ENCODE measurements at regions not wholly inside any gene's neighbourhood (a gene's known extent, or its start where the extent isn't known, plus 50 kb on each side); places are given as distances from the start of the nearest gene placed in this dataset.
"Not testable (repeated sequence)": the region's sequence is repeated elsewhere in the genome, so short reads cannot be mapped to it uniquely, and the experiment has no call there.

DNA sequence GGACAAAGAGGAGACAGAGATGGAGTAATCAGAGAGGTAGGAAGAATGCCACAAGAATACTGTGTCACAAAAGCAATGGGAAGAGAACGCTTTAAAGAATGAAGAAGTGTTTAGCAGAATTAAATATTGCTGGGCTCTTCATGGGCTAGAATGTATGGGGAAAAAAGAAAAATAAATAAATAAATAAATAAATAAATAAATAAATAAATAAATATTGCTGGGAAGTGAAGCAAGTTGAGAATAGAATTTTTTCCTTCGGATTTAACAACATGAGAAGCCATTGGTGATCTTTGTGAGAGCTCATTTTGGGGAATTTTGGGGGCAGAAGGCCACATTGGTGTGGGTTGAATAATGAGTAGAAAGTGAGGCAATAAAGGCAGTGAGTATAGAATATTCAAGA is 59.7 kb upstream of the FRMPD3 start (continued):
- TF ChIP-seq, protein P1, sequence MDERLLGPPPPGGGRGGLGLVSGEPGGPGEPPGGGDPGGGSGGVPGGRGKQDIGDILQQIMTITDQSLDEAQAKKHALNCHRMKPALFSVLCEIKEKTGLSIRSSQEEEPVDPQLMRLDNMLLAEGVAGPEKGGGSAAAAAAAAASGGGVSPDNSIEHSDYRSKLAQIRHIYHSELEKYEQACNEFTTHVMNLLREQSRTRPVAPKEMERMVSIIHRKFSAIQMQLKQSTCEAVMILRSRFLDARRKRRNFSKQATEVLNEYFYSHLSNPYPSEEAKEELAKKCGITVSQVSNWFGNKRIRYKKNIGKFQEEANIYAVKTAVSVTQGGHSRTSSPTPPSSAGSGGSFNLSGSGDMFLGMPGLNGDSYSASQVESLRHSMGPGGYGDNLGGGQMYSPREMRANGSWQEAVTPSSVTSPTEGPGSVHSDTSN (CRISPR knock-in tag; IDR thresholded peaks at IDR 0.05; ENCODE audit: low read depth), result no peak
- TF ChIP-seq, protein P1 (tag; conservative IDR thresholded peaks at IDR 0.05; ENCODE audit: low read depth), result no peak
- TF ChIP-seq ELF1 (tag; IDR thresholded peaks at IDR 0.05) (no peak), RBBP5 (IDR thresholded peaks at IDR 0.05; ENCODE audit: borderline replicate concordance, insufficient read depth, low read length, poor library complexity, severe bottlenecking) (no peak), NCOR1 (IDR thresholded peaks at IDR 0.05) (no peak), ZNF134 (CRISPR knock-in tag; conservative IDR thresholded peaks at IDR 0.05) (no peak)
- TF ChIP-seq, protein P2, sequence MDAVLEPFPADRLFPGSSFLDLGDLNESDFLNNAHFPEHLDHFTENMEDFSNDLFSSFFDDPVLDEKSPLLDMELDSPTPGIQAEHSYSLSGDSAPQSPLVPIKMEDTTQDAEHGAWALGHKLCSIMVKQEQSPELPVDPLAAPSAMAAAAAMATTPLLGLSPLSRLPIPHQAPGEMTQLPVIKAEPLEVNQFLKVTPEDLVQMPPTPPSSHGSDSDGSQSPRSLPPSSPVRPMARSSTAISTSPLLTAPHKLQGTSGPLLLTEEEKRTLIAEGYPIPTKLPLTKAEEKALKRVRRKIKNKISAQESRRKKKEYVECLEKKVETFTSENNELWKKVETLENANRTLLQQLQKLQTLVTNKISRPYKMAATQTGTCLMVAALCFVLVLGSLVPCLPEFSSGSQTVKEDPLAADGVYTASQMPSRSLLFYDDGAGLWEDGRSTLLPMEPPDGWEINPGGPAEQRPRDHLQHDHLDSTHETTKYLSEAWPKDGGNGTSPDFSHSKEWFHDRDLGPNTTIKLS (IDR thresholded peaks at IDR 0.05; ENCODE audit: borderline replicate concordance, low read depth), result no peak

DNA sequence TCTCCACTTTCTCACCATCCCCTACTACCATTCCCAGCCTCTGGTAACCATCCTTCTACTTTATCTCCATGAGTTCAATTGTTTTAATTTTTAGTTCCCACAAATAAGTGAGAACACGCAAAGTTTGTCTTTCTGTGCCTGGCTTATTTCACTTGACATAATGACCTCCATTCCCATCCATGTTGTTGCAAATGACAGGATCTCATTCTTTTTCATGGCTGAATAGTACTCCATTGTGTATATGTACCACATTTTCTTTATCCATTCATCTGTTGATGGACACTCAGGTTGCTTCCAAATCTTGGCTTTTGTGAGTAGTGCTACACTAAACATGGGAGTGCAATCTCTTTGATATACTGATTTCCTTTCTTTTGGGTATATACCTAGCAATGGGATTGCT is 55.8 kb upstream of the FRMPD3 start:
- H3K27ac ChIP-seq (ENCODE audit: extremely low read depth, low read depth, low read length); H3K4me1 ChIP-seq (replicated peaks in 1 of 2; ENCODE audit: control insufficient read depth in 2 of 2, insufficient read depth in 2 of 2, low read length in 2 of 2); FAIRE-seq; H3K9me3 ChIP-seq (replicated peaks; ENCODE audit: control insufficient read depth, insufficient read depth, low read depth, low read length); H4K20me1 ChIP-seq (replicated peaks; ENCODE audit: control insufficient read depth, insufficient read depth, low read length); POLR2A ChIA-PET; intact Hi-C loops (cut with micrococcal nuclease); BruUV-seq (replicated peaks); ATAC-seq; H3K4me2 ChIP-seq (ENCODE audit: insufficient read depth, low read length); DNase-seq (ENCODE audit: extremely low read depth in 1 of 4, low spot score in 3 of 4); H3K9me1 ChIP-seq (ENCODE audit: control insufficient read depth, insufficient read depth, low read length); H3K9ac ChIP-seq (ENCODE audit: insufficient read depth in 1 of 2, low read depth in 2 of 2, low read length in 2 of 2); CTCF ChIA-PET (ENCODE audit: low intra/inter-chr PET ratio); H2AFZ ChIP-seq (ENCODE audit: low read depth, low read length); H3K4me3 ChIP-seq; H3K79me2 ChIP-seq (ENCODE audit: control insufficient read depth, insufficient read depth, low read length); H3K36me3 ChIP-seq (ENCODE audit: control insufficient read depth, insufficient read depth, low read length); in situ Hi-C loops (cut with MboI); H3K27me3 ChIP-seq (ENCODE audit: control insufficient read depth in 2 of 2, insufficient read depth in 2 of 2, low read length in 2 of 2): not testable (repeated sequence)
- TF ChIP-seq ZNF146 (CRISPR knock-in tag; IDR thresholded peaks at IDR 0.05; ENCODE audit: unreplicated experiment), result peak; percentile 62
- WGBS (ENCODE audit: insufficient coverage, low coverage, missing lambda C conversion rate), result 0% methylated on average over 1 of the region's 1 CpG

Data from K562 (cell line).